ENCODE measurements at regions not wholly inside any gene's neighbourhood (a gene's known extent, or its start where the extent isn't known, plus 50 kb on each side); places are given as distances from the start of the nearest gene placed in this dataset.

- no peak for TF ChIP-seq SRF (IDR thresholded peaks at IDR 0.05; ENCODE audit: low read depth in 2 of 2, low read length in 2 of 2)
- TF ChIP-seq BMI1 (IDR thresholded peaks at IDR 0.05; ENCODE audit: borderline replicate concordance): no peak
- TF ChIP-seq TCF3 (IDR thresholded peaks at IDR 0.05; ENCODE audit: borderline replicate concordance, insufficient read depth, low read depth, low read length): no peak
- no peak for FAIRE-seq
Measured at GRCh38 chr4:182170417-182170935, 72.7 kb upstream of the TENM3 start.

GRCh38 chr4:182174979-182175378 lies 68.2 kb upstream of the TENM3 start:
- no peak for DNase-seq (ENCODE audit: low read depth, low spot score)
- Histone ChIP-seq H3K36me3 (ENCODE audit: control insufficient read depth in 2 of 2, insufficient read depth in 2 of 2, low read length in 1 of 2) (no peaks in the 10 kb centered on the region), H3K4me2 (ENCODE audit: control insufficient read depth, insufficient read depth) (no peak overlapping the region), H3K4me1 (ENCODE audit: control insufficient read depth, insufficient read depth, low read length) (no peaks in the 10 kb centered on the region), H4K20me1 (ENCODE audit: control insufficient read depth, insufficient read depth) (no peaks in the 10 kb centered on the region), H3K27me3 (replicated peaks in 1 of 2; ENCODE audit: control insufficient read depth in 2 of 2, insufficient read depth in 2 of 2, low read length in 1 of 2) (no peaks in the 10 kb centered on the region), H3K9me3 (replicated peaks; ENCODE audit: control insufficient read depth, insufficient read depth, low read length) (no peaks in the 10 kb centered on the region), H3K79me2 (ENCODE audit: control insufficient read depth, insufficient read depth, low read length) (no peaks in the 10 kb centered on the region), H3K4me3 (no peak overlapping the region), H3K9ac (ENCODE audit: control insufficient read depth, insufficient read depth, low read length) (no peak overlapping the region), H3K27ac (ENCODE audit: control insufficient read depth, insufficient read depth) (no peak overlapping the region), H2AFZ (ENCODE audit: control insufficient read depth, low read depth, low read length) (no peak overlapping the region)
- ChIA-PET SMC1A (ENCODE audit: uncharacterized antibody, unreplicated experiment) (no interaction called here), RAD21 (ENCODE audit: unreplicated experiment) (no interaction called here), POLR2A (no interaction called here), CTCF (no interaction called here)
- no TSS peak for BruUV-seq (replicated peaks)
- FAIRE-seq: no peak
- 0% methylated on average over 1 of the region's 1 CpG for WGBS (ENCODE audit: insufficient coverage, insufficient replicate concordance, low lambda C conversion rate, missing lambda C conversion rate)
- no peak for TF ChIP-seq RBBP5 (conservative IDR thresholded peaks at IDR 0.05)
- TF ChIP-seq HCFC1 (IDR thresholded peaks at IDR 0.05; ENCODE audit: low read length): no peak
- TF ChIP-seq SKIL (IDR thresholded peaks at IDR 0.05; ENCODE audit: low read depth, poor library complexity, severe bottlenecking): no peak
- TF ChIP-seq CHD4 (IDR thresholded peaks at IDR 0.05): no peak
- no peak for TF ChIP-seq EED (IDR thresholded peaks at IDR 0.05; ENCODE audit: low read depth)
- TF ChIP-seq, protein P1, sequence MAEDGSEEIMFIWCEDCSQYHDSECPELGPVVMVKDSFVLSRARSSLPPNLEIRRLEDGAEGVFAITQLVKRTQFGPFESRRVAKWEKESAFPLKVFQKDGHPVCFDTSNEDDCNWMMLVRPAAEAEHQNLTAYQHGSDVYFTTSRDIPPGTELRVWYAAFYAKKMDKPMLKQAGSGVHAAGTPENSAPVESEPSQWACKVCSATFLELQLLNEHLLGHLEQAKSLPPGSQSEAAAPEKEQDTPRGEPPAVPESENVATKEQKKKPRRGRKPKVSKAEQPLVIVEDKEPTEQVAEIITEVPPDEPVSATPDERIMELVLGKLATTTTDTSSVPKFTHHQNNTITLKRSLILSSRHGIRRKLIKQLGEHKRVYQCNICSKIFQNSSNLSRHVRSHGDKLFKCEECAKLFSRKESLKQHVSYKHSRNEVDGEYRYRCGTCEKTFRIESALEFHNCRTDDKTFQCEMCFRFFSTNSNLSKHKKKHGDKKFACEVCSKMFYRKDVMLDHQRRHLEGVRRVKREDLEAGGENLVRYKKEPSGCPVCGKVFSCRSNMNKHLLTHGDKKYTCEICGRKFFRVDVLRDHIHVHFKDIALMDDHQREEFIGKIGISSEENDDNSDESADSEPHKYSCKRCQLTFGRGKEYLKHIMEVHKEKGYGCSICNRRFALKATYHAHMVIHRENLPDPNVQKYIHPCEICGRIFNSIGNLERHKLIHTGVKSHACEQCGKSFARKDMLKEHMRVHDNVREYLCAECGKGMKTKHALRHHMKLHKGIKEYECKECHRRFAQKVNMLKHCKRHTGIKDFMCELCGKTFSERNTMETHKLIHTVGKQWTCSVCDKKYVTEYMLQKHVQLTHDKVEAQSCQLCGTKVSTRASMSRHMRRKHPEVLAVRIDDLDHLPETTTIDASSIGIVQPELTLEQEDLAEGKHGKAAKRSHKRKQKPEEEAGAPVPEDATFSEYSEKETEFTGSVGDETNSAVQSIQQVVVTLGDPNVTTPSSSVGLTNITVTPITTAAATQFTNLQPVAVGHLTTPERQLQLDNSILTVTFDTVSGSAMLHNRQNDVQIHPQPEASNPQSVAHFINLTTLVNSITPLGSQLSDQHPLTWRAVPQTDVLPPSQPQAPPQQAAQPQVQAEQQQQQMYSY (CRISPR knock-in tag; IDR thresholded peaks at IDR 0.05): no peak
- TF ChIP-seq CBFB (IDR thresholded peaks at IDR 0.05; ENCODE audit: low read depth): no peak
- in situ Hi-C loops (cut with MboI) (no loop called here), intact Hi-C loops (cut with micrococcal nuclease; ENCODE audit: unreplicated experiment) (no loop called here)
- no peak for ATAC-seq

More at GRCh38 chr4:182170417-182170935, 72.7 kb upstream of the TENM3 start:
- SMC1A ChIA-PET (ENCODE audit: uncharacterized antibody, unreplicated experiment): interaction anchor here (1.5 to 1.6 kb wide), 2 partner anchors 15 to 25 kb away, joined by 4 to 6 read pairs; no protein-coding TSS in a partner anchor
- Histone ChIP-seq H3K4me3 (no peak overlapping the region), H3K27ac (ENCODE audit: control insufficient read depth, insufficient read depth) (no peak overlapping the region), H3K4me1 (ENCODE audit: control insufficient read depth, insufficient read depth, low read length) (no peaks in the 10 kb centered on the region), H3K79me2 (ENCODE audit: control insufficient read depth, insufficient read depth, low read length) (no peaks in the 10 kb centered on the region), H3K9ac (ENCODE audit: control insufficient read depth, insufficient read depth, low read length) (no peak overlapping the region), H4K20me1 (ENCODE audit: control insufficient read depth, insufficient read depth) (no peaks in the 10 kb centered on the region), H3K27me3 (replicated peaks in 1 of 2; ENCODE audit: control insufficient read depth in 2 of 2, insufficient read depth in 2 of 2, low read length in 1 of 2) (no peaks in the 10 kb centered on the region), H2AFZ (ENCODE audit: control insufficient read depth, low read depth, low read length) (no peak overlapping the region), H3K9me3 (replicated peaks; ENCODE audit: control insufficient read depth, insufficient read depth, low read length) (no peaks in the 10 kb centered on the region), H3K4me2 (ENCODE audit: control insufficient read depth, insufficient read depth) (no peak overlapping the region), H3K36me3 (ENCODE audit: control insufficient read depth in 2 of 2, insufficient read depth in 2 of 2, low read length in 1 of 2) (no peaks in the 10 kb centered on the region)
- POLR2A ChIA-PET: no interaction called here
- intact Hi-C loops (cut with micrococcal nuclease; ENCODE audit: unreplicated experiment) (no loop called here), in situ Hi-C loops (cut with MboI) (no loop called here)
- no peak for ATAC-seq
- 16% methylated on average over 3 of the region's 3 CpGs for WGBS (ENCODE audit: insufficient coverage, insufficient replicate concordance, low lambda C conversion rate, missing lambda C conversion rate)
- BruUV-seq (replicated peaks): no TSS peak
- CTCF ChIA-PET: interaction anchor here (0.8 kb wide), 1 partner anchor 916 kb away, joined by 3 read pairs; no protein-coding TSS in a partner anchor
- RAD21 ChIA-PET (ENCODE audit: unreplicated experiment): no interaction called here
- DNase-seq (ENCODE audit: low read depth, low spot score): no peak

Measured in GM12878 (cell line).